ENCODE measurements at regions not wholly inside any gene's neighbourhood (a gene's known extent, or its start where the extent isn't known, plus 50 kb on each side); places are given as distances from the start of the nearest gene placed in this dataset.

DNA sequence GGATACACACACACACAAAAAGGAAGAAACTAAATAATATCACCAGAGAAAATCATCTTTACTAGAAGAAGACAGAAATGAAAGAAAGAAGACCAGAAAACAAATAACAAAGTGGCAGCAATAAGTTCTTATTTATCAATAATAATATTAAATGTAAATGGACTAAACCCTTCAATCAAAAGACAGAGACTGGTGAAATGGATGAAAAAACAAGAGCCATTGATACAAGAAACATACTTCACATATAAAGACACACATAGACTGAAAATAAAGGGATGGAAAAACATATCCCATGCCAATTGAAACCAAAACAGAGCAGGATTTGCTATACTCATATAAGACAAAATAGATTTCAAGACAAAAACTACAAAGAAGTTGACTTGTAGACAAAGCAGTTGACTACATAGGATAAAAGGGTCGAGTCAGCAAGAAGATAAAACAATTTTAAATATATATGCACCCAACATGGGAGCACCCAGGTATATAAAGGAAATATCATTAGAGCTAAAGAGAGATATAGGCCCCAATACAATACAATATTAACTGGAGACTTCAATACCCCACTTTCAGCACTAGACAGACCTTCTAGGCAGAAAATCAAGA is 259.4 kb downstream of the EPM2A start (continued):
- TF ChIP-seq STAT1 (IDR thresholded peaks at IDR 0.05; ENCODE audit: unreplicated experiment) (no peak), JUNB (IDR thresholded peaks at IDR 0.05; ENCODE audit: unreplicated experiment) (no peak)

DNA sequence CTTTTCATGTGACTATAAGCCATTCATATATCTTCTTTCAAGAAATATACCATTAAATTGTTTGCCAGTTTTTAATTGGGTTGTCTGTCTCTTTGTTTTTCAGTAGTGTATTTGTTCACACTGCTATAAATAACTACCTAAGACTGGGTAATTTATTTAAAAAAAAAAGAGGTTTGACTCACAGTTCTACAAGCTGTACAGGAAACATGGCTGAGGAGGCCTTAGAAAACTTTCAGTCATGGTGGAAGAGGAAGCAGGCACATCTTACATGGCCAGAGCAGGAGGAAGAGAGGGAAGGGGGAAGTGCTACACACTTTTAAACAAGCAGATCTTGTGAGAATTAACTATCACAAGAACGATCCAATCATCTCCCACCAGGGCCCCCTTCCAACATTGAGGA is 255.3 kb downstream of the EPM2A start:
- Histone ChIP-seq H3K4me3 (no peak overlapping the region), H3K27me3 (ENCODE audit: insufficient read depth) (no peaks in the 10 kb centered on the region), H3K27ac (ENCODE audit: low read depth) (no peak overlapping the region), H3K79me2 (replicated peaks; ENCODE audit: insufficient read depth) (no peaks in the 10 kb centered on the region), H4K20me1 (replicated peaks; ENCODE audit: insufficient read depth) (no peaks in the 10 kb centered on the region), H2AFZ (no peak overlapping the region), H3K4me2 (no peak overlapping the region), H3K9me2 (ENCODE audit: insufficient read depth) (no peaks in the 10 kb centered on the region), H3K4me1 (ENCODE audit: insufficient read depth) (no peaks in the 10 kb centered on the region), H3F3A (replicated peaks; ENCODE audit: low read depth) (no peaks in the 10 kb centered on the region), H3K36me3 (ENCODE audit: insufficient read depth) (no peaks in the 10 kb centered on the region)
- Mint-ChIP-seq H3K27ac (no peak overlapping the region), H3K9me3 (peaks cover 16% of the 10 kb centered on the region; the same call in 2 of the 3 replicates), H3K4me3 (no peak overlapping the region), H3K36me3 (ENCODE audit: low read depth) (peaks cover 8% of the 10 kb centered on the region; the same call in 2 of the 3 replicates), H3K27me3 (ENCODE audit: insufficient read depth, low read depth, poor library complexity) (no peaks in the 10 kb centered on the region), H3K4me1 (no peaks in the 10 kb centered on the region; the same call in 2 of the 3 replicates)
- DNase-seq (ENCODE audit: low spot score): no peak
- no peak for ATAC-seq
- TF ChIP-seq, protein P1, sequence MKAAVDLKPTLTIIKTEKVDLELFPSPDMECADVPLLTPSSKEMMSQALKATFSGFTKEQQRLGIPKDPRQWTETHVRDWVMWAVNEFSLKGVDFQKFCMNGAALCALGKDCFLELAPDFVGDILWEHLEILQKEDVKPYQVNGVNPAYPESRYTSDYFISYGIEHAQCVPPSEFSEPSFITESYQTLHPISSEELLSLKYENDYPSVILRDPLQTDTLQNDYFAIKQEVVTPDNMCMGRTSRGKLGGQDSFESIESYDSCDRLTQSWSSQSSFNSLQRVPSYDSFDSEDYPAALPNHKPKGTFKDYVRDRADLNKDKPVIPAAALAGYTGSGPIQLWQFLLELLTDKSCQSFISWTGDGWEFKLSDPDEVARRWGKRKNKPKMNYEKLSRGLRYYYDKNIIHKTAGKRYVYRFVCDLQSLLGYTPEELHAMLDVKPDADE (IDR thresholded peaks at IDR 0.05): no peak
- TF ChIP-seq, protein P2, sequence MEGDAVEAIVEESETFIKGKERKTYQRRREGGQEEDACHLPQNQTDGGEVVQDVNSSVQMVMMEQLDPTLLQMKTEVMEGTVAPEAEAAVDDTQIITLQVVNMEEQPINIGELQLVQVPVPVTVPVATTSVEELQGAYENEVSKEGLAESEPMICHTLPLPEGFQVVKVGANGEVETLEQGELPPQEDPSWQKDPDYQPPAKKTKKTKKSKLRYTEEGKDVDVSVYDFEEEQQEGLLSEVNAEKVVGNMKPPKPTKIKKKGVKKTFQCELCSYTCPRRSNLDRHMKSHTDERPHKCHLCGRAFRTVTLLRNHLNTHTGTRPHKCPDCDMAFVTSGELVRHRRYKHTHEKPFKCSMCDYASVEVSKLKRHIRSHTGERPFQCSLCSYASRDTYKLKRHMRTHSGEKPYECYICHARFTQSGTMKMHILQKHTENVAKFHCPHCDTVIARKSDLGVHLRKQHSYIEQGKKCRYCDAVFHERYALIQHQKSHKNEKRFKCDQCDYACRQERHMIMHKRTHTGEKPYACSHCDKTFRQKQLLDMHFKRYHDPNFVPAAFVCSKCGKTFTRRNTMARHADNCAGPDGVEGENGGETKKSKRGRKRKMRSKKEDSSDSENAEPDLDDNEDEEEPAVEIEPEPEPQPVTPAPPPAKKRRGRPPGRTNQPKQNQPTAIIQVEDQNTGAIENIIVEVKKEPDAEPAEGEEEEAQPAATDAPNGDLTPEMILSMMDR (conservative IDR thresholded peaks at IDR 0.05; ENCODE audit: low read depth in 2 of 2): no peak
- TF ChIP-seq, protein P3, sequence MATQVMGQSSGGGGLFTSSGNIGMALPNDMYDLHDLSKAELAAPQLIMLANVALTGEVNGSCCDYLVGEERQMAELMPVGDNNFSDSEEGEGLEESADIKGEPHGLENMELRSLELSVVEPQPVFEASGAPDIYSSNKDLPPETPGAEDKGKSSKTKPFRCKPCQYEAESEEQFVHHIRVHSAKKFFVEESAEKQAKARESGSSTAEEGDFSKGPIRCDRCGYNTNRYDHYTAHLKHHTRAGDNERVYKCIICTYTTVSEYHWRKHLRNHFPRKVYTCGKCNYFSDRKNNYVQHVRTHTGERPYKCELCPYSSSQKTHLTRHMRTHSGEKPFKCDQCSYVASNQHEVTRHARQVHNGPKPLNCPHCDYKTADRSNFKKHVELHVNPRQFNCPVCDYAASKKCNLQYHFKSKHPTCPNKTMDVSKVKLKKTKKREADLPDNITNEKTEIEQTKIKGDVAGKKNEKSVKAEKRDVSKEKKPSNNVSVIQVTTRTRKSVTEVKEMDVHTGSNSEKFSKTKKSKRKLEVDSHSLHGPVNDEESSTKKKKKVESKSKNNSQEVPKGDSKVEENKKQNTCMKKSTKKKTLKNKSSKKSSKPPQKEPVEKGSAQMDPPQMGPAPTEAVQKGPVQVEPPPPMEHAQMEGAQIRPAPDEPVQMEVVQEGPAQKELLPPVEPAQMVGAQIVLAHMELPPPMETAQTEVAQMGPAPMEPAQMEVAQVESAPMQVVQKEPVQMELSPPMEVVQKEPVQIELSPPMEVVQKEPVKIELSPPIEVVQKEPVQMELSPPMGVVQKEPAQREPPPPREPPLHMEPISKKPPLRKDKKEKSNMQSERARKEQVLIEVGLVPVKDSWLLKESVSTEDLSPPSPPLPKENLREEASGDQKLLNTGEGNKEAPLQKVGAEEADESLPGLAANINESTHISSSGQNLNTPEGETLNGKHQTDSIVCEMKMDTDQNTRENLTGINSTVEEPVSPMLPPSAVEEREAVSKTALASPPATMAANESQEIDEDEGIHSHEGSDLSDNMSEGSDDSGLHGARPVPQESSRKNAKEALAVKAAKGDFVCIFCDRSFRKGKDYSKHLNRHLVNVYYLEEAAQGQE (IDR thresholded peaks at IDR 0.05; ENCODE audit: unreplicated experiment): no peak
- TF ChIP-seq STAT1 (IDR thresholded peaks at IDR 0.05; ENCODE audit: unreplicated experiment): no peak
- TF ChIP-seq NANOG (IDR thresholded peaks at IDR 0.05; ENCODE audit: borderline replicate concordance): no peak
- no peak for TF ChIP-seq POLR2AphosphoS5 (IDR thresholded peaks at IDR 0.05; ENCODE audit: low read depth)
- TF ChIP-seq JUNB (IDR thresholded peaks at IDR 0.05; ENCODE audit: unreplicated experiment): no peak
- TF ChIP-seq CREB1 (CRISPR knock-in tag; IDR thresholded peaks at IDR 0.05; ENCODE audit: low read depth): no peak
- TF ChIP-seq ZNF331 (CRISPR knock-in tag; IDR thresholded peaks at IDR 0.05; ENCODE audit: low read depth): no peak
- TF ChIP-seq, protein P4, sequence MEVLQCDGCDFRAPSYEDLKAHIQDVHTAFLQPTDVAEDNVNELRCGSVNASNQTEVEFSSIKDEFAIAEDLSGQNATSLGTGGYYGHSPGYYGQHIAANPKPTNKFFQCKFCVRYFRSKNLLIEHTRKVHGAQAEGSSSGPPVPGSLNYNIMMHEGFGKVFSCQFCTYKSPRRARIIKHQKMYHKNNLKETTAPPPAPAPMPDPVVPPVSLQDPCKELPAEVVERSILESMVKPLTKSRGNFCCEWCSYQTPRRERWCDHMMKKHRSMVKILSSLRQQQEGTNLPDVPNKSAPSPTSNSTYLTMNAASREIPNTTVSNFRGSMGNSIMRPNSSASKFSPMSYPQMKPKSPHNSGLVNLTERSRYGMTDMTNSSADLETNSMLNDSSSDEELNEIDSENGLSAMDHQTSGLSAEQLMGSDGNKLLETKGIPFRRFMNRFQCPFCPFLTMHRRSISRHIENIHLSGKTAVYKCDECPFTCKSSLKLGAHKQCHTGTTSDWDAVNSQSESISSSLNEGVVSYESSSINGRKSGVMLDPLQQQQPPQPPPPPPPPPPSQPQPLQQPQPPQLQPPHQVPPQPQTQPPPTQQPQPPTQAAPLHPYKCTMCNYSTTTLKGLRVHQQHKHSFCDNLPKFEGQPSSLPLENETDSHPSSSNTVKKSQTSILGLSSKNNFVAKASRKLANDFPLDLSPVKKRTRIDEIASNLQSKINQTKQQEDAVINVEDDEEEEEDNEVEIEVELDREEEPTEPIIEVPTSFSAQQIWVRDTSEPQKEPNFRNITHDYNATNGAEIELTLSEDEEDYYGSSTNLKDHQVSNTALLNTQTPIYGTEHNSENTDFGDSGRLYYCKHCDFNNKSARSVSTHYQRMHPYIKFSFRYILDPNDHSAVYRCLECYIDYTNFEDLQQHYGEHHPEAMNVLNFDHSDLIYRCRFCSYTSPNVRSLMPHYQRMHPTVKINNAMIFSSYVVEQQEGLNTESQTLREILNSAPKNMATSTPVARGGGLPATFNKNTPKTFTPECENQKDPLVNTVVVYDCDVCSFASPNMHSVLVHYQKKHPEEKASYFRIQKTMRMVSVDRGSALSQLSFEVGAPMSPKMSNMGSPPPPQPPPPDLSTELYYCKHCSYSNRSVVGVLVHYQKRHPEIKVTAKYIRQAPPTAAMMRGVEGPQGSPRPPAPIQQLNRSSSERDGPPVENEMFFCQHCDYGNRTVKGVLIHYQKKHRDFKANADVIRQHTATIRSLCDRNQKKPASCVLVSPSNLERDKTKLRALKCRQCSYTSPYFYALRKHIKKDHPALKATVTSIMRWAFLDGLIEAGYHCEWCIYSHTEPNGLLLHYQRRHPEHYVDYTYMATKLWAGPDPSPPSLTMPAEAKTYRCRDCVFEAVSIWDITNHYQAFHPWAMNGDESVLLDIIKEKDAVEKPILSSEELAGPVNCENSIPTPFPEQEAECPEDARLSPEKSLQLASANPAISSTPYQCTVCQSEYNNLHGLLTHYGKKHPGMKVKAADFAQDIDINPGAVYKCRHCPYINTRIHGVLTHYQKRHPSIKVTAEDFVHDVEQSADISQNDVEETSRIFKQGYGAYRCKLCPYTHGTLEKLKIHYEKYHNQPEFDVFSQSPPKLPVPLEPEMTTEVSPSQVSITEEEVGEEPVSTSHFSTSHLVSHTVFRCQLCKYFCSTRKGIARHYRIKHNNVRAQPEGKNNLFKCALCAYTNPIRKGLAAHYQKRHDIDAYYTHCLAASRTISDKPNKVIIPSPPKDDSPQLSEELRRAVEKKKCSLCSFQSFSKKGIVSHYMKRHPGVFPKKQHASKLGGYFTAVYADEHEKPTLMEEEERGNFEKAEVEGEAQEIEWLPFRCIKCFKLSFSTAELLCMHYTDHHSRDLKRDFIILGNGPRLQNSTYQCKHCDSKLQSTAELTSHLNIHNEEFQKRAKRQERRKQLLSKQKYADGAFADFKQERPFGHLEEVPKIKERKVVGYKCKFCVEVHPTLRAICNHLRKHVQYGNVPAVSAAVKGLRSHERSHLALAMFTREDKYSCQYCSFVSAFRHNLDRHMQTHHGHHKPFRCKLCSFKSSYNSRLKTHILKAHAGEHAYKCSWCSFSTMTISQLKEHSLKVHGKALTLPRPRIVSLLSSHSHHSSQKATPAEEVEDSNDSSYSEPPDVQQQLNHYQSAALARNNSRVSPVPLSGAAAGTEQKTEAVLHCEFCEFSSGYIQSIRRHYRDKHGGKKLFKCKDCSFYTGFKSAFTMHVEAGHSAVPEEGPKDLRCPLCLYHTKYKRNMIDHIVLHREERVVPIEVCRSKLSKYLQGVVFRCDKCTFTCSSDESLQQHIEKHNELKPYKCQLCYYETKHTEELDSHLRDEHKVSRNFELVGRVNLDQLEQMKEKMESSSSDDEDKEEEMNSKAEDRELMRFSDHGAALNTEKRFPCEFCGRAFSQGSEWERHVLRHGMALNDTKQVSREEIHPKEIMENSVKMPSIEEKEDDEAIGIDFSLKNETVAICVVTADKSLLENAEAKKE (CRISPR knock-in tag; IDR thresholded peaks at IDR 0.05): no peak
- TF ChIP-seq EZH2 (IDR thresholded peaks at IDR 0.05; ENCODE audit: low read depth, unreplicated experiment): no peak
- TF ChIP-seq EZH2phosphoT487 (IDR thresholded peaks at IDR 0.05; ENCODE audit: unreplicated experiment): no peak
- TF ChIP-seq ZNF114 (CRISPR knock-in tag; IDR thresholded peaks at IDR 0.05): no peak

All from GM23338 (cell line).